ENCODE measurements at regions not wholly inside any gene's neighbourhood (a gene's known extent, or its start where the extent isn't known, plus 50 kb on each side); places are given as distances from the start of the nearest gene placed in this dataset.
"Not testable (repeated sequence)": the region's sequence is repeated elsewhere in the genome, so short reads cannot be mapped to it uniquely, and the experiment has no call there.

DNA sequence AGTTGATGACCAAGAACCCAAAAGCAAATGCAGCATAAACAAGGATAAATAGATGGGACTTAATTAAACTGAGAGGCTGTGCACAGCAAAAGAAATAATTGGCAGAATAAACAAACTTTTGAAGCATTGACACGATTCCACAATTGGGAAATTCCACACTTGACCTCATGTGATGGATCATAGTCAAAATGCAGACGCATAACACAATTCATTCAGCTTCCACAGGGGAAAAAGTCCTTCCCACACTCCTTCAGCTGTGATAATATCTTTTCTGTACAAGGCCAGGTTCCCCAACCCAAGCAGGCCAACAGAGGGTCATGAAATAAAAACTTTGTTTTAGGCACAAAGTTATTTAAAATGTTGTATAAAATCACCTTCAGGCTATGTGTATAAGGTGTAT is 66.6 kb upstream of the SLIT2 start:
- Mint-ChIP-seq H3K9me3 (peaks cover 23% of the 10 kb centered on the region), H3K27me3 (ENCODE audit: low read depth, poor library complexity) (no peaks in the 10 kb centered on the region), H3K27ac (no peak overlapping the region), H3K4me1 (no peaks in the 10 kb centered on the region), H3K36me3 (ENCODE audit: low read depth) (no peaks in the 10 kb centered on the region), H3K4me3 (no peak overlapping the region)
- DNase-seq: no peak
- TF ChIP-seq, protein P1, sequence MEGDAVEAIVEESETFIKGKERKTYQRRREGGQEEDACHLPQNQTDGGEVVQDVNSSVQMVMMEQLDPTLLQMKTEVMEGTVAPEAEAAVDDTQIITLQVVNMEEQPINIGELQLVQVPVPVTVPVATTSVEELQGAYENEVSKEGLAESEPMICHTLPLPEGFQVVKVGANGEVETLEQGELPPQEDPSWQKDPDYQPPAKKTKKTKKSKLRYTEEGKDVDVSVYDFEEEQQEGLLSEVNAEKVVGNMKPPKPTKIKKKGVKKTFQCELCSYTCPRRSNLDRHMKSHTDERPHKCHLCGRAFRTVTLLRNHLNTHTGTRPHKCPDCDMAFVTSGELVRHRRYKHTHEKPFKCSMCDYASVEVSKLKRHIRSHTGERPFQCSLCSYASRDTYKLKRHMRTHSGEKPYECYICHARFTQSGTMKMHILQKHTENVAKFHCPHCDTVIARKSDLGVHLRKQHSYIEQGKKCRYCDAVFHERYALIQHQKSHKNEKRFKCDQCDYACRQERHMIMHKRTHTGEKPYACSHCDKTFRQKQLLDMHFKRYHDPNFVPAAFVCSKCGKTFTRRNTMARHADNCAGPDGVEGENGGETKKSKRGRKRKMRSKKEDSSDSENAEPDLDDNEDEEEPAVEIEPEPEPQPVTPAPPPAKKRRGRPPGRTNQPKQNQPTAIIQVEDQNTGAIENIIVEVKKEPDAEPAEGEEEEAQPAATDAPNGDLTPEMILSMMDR (IDR thresholded peaks at IDR 0.05): no peak

DNA sequence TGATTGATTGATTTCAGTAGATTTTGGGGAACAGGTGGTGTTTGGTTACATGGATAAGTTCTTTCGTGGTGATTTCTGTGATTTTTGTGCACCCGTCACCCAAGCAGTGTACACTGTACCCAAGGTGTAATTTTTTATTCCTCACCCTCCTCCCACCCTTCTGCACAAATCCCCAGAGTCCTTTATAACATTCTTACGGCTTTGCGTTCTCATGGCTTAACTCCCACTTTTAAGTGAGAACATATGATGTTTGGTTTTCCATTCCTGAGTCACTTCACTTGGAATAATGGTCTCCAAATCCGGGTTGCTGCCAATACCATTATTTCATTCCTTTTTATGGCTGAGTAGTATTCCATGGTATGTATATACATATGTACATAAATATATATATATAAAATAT is 68.6 kb upstream of the SLIT2 start:
- not testable (repeated sequence) for DNase-seq; H3K27ac Mint-ChIP-seq; H3K4me3 Mint-ChIP-seq; H3K27me3 Mint-ChIP-seq (ENCODE audit: low read depth, poor library complexity); H3K36me3 Mint-ChIP-seq (ENCODE audit: low read depth); H3K4me1 Mint-ChIP-seq
- H3K9me3 Mint-ChIP-seq: peaks cover 20% of the 10 kb centered on the region

DNA sequence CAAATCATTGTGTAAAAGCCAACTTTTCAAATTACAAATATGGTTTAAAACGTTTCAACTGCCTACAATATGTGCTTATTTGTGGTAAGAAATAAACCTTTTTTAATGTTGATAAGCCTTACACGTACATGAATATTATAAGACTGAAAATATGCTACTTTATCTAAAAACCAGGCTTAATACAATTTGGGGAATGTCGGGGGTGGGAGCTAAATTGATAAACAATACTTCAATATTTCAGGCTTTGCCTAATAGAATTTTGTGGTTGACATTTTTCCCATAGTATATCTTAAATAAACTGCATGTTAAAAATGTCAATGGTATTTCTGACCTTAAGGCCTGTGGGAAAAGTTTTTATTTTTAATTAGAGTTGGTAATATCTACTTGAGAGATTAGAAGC is 69.8 kb upstream of the SLIT2 start:
- Mint-ChIP-seq H3K4me1 (no peaks in the 10 kb centered on the region), H3K4me3 (no peak overlapping the region), H3K36me3 (ENCODE audit: low read depth) (no peaks in the 10 kb centered on the region), H3K9me3 (peaks cover 22% of the 10 kb centered on the region), H3K27ac (no peak overlapping the region), H3K27me3 (ENCODE audit: low read depth, poor library complexity) (no peaks in the 10 kb centered on the region)
- DNase-seq: no peak
- TF ChIP-seq, protein P1 (IDR thresholded peaks at IDR 0.05): no peak

DNA sequence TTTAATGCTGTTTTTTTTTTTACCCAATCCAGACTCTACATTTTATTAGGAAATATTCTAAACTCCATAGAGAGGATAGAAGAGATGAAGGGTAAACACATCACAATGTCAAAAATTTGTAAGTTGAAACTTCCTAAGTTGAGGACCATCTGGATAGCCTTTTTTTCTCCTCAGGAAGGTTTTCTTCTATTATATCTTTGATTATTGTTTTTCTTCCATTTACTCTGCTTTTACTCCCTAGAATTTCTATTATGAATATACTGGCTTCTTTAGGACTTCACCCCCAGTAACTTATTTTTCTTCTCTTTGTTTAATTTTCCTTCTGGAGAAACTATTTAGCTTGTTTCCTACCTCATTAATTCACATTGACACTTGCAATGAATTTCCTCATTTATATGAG is 71.2 kb upstream of the SLIT2 start:
- Mint-ChIP-seq H3K4me1 (no peaks in the 10 kb centered on the region), H3K27ac (no peak overlapping the region), H3K9me3 (peaks cover 22% of the 10 kb centered on the region), H3K4me3 (no peak overlapping the region), H3K27me3 (ENCODE audit: low read depth, poor library complexity) (no peaks in the 10 kb centered on the region), H3K36me3 (ENCODE audit: low read depth) (no peaks in the 10 kb centered on the region)
- DNase-seq: no peak
- TF ChIP-seq, protein P1 (IDR thresholded peaks at IDR 0.05): no peak

DNA sequence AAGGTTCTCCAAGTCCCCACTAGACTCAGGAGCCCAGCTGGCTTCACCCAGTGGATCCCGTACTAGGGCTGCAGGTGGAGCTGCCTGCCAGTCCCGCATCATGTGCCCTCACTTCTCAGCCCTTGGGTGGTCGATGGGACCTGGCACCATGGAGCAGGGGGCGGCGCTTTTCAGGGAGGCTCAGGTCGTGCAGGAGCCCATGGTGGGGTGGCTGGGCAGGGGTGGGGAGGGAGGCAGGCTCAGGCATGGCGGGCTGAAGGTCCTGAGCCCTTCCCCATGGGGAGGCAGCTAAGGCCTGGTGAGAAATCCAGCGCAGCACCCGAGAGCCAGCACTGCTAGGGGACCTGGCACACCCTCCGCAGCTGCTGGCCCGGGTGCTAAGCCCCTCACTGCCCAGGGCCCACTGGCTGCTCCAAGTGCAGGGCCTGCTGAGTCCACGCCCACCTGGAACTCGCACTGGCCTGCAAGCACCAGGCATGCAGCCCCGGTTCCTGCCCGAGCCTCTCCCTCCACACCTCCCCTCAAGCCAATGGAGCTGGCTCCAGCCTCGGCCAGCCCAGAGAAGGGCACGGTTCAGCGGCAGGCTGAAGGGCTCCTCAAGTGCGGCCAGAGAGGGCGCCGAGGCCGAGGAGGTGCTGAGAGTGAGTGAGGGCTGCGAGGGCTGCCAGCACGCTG is 72.7 kb upstream of the SLIT2 start:
- Mint-ChIP-seq H3K27ac (no peak overlapping the region), H3K9me3 (peaks cover 14% of the 10 kb centered on the region), H3K4me1 (no peaks in the 10 kb centered on the region), H3K36me3 (ENCODE audit: low read depth) (no peaks in the 10 kb centered on the region), H3K27me3 (ENCODE audit: low read depth, poor library complexity) (no peaks in the 10 kb centered on the region), H3K4me3 (no peak overlapping the region)
- DNase-seq: no peak
- TF ChIP-seq, protein P1 (IDR thresholded peaks at IDR 0.05): no peak

DNA sequence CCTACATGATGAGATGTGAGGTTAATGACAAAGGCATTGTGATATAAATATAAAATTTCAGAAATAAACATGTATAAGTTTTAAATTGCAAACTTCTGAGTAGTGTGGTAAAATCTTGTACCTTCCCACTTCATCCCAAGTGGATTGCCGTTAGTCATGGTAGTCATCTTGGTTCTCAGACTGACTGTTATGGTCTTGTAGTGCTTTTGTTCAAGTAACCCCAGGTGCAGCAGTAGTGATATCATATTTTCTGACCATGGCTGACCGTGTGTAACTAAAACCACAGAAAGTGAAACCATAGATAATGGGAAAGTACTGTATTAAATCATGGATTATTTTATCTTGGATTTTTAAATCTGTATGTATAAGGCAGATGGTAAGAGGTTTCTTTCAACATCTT is 74.8 kb upstream of the SLIT2 start:
- DNase-seq: no peak

More for the DNA sequence above, 74.8 kb upstream of the SLIT2 start:
- H3K4me1 Mint-ChIP-seq: no peaks in the 10 kb centered on the region
- no peak overlapping the region for H3K4me3 Mint-ChIP-seq
- H3K27me3 Mint-ChIP-seq (ENCODE audit: low read depth, poor library complexity): no peaks in the 10 kb centered on the region
- H3K9me3 Mint-ChIP-seq: peaks cover 14% of the 10 kb centered on the region
- H3K36me3 Mint-ChIP-seq (ENCODE audit: low read depth): no peaks in the 10 kb centered on the region
- H3K27ac Mint-ChIP-seq: no peak overlapping the region
- TF ChIP-seq, protein P1 (IDR thresholded peaks at IDR 0.05): no peak
